ENCODE measurements at regions not wholly inside any gene's neighbourhood (a gene's known extent, or its start where the extent isn't known, plus 50 kb on each side); places are given as distances from the start of the nearest gene placed in this dataset.
"Not testable (repeated sequence)": the region's sequence is repeated elsewhere in the genome, so short reads cannot be mapped to it uniquely, and the experiment has no call there.

GRCh38 chr16:86888231-86889053 lies 310.1 kb downstream of the FOXL1 start:
- DNase-seq (ENCODE audit: low read depth): no peak

- not testable (repeated sequence) for DNase-seq (ENCODE audit: low read depth)
Measured at GRCh38 chr16:86889054-86889366, 310.7 kb downstream of the FOXL1 start.

DNA sequence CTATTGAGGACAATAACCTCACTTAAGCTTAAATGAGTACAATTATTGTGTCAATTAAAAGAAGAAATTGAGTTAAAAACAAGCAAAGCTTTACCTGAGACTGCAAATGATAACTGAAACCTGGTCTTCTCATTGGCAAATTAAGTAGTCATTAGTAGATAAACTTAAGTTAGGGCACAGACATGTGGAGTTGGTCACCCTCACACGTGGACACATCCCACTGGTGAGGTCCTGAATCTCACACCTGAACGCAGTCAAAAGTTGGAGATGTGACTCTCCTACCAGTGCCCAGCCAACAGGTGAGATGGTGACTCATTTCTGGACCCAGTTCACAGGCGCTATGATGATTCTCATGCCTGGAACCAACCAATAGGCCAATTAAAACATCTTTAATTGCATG lies 311.6 kb downstream of the FOXL1 start:
- DNase-seq (ENCODE audit: low read depth): no peak

- no peak for DNase-seq (ENCODE audit: low read depth)
Measured at GRCh38 chr16:86891121-86891520, 312.8 kb downstream of the FOXL1 start.

- no peak for DNase-seq (ENCODE audit: low read depth)
Measured at GRCh38 chr16:86891631-86892030, 313.3 kb downstream of the FOXL1 start.

GRCh38 chr16:86892509-86892908 lies 314.2 kb downstream of the FOXL1 start:
- DNase-seq (ENCODE audit: low read depth): no peak

DNA sequence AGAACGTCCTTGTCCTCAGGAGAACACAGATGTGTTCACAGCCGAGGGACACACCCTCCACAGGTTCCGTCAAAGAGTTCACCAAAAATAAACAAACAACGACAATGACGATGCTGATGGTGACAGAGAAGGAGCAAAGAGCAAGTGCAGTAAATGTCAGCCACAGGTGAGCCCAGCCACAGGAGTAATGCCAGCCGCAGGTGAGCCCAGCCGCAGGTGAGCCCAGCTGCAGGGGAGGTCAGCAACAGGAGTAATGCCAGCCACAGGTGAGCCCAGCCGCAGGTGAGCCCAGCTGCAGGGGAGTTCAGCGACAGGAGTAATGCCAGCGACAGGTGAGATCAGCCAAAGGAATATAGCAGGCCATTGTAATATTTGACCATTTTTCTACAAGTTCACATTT lies 315.2 kb downstream of the FOXL1 start:
- no peak for DNase-seq (ENCODE audit: low read depth)

DNA sequence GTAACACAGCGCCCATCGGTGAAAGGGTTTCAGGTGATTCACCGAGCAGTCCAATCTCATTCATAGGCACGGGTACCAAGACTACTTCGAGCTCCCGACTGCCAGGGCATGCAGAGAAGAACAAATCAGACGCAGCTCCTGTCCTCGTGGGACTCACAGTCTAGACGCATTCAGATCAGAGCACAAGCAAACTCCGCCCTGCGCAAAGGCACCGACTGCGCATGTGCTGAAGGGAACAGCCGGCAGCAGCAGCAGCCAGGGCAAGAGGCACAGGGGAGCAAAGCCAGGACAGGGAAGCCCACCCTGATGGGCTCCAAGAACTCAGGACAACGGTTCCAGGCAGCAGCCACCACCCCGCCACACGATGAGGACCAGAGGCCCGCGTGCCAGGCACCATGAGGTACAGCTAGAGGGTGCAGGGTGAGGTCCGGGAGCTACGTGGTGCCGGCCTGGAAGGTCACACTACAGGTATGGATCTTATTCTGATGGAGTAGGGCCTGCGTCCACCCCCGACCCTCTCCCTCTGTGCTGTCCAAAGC lies 315.7 kb downstream of the FOXL1 start:
- DNase-seq (ENCODE audit: low read depth): no peak

- DNase-seq (ENCODE audit: low read depth): no peak
Measured at GRCh38 chr16:86894925-86895324, 316.6 kb downstream of the FOXL1 start.

DNA sequence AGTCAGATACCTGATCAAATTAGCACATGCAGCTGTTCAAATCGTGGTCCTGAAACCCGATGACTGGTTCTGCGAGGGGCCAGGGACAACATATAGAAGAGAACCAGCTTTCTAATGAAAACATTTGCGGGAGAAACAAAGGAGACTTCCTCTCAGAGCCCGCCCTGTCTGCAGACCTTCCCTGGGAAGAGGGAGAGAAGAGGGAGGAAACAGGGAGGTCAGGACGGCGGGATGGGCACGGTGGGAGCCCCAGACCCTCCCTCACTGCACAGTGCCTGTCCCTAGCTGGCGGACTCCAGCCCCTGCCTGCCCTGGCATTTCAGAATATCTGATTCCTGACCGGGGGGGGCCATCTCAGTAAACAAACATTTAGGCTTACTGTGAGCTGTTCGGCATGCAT lies 317.3 kb downstream of the FOXL1 start:
- DNase-seq (ENCODE audit: low read depth): no peak

- DNase-seq (ENCODE audit: low read depth): no peak
Measured at GRCh38 chr16:86896976-86897375, 318.6 kb downstream of the FOXL1 start.

- no peak for DNase-seq (ENCODE audit: low read depth)
Measured at GRCh38 chr16:86897486-86897885, 319.1 kb downstream of the FOXL1 start.

- no peak for DNase-seq (ENCODE audit: low read depth)
Measured at GRCh38 chr16:86898386-86898785, 320.0 kb downstream of the FOXL1 start.

GRCh38 chr16:86899151-86899550 lies 320.8 kb downstream of the FOXL1 start:
- DNase-seq (ENCODE audit: low read depth): no peak

DNA sequence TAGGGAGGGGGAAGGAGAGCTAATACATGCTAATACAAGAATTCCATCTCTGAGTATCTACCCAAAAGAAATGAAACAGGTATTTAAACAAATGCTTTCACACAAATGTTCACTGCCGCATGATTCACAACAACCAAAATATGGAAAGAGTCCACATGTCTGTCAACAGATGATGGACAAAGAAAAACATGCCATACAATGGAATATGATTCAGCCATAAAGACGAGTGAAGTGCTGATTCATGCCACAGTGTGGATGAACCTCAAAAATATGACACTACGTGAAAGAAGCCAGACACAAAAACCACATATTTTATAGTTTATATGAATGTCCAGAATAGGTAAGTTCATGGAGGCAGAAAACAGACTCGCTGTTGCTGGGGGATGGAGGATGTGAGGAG lies 321.4 kb downstream of the FOXL1 start:
- DNase-seq (ENCODE audit: low read depth): no peak

- no peak for DNase-seq (ENCODE audit: low read depth)
Measured at GRCh38 chr16:86901483-86901882, 323.1 kb downstream of the FOXL1 start.

GRCh38 chr16:86902656-86903001 lies 324.3 kb downstream of the FOXL1 start:
- DNase-seq (ENCODE audit: low read depth): no peak

DNA sequence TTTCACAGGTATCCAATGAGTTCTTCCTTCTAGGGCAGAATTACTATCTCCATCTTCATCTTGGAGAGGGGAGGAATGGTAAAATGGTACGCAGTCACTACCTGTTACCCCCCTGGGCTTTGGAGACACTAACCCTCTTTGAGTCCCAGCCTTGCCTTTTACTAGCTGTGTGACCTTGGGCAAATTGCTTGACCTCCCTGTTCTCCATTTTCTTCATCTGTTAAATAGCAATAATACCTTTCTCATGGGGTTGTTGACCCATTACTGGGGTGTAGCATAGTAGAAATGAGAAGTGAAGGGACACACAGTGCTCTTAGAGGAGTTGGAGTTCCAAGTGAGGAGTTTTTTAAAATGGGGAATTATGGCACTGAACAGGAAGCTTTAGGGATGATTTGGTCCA lies 324.7 kb downstream of the FOXL1 start:
- DNase-seq (ENCODE audit: low read depth): no peak

GRCh38 chr16:86905302-86905701 lies 327.0 kb downstream of the FOXL1 start:
- no peak for DNase-seq (ENCODE audit: low read depth)

GRCh38 chr16:86906623-86907022 lies 328.3 kb downstream of the FOXL1 start:
- no peak for DNase-seq (ENCODE audit: low read depth)

DNA sequence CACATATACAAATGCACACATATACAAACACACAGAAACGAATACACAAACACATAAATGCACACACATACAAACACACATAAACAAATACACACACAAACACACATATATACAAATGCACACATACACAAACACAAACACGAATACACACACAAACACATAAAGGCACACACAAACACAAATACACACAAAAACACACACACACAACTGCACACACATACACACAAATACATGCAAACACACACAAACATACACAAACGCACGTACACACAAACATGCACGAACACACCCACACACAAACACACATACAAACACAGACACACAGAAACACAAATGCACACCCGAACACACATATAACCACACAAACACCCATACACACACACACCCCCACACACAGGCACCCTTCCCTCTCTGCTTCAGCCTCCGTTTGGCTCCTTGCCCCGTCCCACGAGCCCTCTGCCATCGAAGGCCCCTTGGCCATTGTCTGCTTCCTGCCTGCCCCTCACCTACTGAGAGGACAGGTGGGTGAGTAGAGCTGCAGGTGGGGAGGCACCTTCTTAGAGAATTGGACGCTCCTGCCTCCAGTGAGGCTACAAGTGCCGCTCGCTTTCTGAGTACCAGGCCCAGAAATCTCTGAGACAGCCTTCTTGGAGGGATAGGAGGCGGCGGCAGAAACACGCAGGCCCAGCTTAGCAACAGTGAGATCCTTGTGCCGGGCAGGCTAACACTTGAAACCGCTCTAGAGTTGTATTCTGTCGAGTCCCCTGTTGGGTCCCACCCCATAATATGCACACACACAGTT lies 331.2 kb downstream of the FOXL1 start:
- no peak for DNase-seq (ENCODE audit: low read depth)

DNA sequence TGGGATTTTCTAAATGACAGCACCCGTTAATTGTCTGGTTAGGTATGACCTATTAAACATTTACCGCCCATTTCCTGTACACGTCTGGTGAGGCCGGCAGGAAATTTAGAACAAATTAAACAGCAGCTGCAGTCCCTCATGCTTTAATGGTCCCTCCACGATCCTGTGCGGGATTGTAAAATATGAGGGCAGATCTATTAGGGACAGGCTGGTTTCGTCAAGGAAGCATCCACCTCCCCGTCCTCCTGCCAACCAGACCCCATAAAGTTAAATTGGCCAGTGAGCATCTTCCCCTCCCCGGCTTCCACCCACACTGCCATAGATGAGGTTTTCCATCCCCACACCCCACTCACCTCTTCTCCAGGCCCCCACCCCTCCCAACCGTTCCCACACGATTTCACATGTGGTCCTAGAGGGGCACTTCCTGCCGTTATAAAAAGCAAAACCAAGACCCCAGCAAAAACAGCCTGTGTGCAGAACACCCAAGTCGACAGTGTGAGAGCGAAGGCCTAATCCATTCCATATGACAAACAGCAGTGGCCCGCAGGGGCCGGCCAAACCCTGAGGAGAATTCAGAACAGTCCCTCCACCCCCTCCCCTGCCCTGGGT lies 331.9 kb downstream of the FOXL1 start:
- DNase-seq (ENCODE audit: low read depth): no peak

DNA sequence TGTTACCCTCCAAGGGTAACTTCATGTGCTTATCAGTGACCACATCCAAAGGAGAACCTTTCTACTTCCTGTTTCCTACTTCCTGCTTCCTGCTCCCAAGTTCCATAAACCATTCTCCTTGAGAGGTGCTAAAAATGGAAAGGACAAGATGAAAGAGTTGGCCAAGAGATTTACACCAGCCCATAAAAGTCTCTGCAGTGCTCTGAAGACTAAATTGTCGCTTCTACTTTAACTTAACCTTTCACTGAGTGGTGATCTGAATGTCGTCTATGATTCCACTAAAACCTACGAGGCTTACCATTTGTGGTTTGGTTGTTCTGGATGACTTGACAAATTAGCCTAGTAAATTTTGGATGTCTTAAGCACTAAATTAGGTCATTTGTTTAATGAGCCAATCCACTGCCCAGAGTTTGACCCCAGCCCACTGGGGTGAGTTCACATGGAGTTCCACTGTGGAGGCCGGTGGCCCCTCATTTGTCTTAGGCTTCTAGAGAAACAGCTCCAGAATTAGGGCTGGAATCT lies 333.1 kb downstream of the FOXL1 start:
- DNase-seq (ENCODE audit: low read depth): no peak
